MM.1S (cell line): ENCODE measurements at regions not wholly inside any gene's neighbourhood (a gene's known extent, or its start where the extent isn't known, plus 50 kb on each side); places are given as distances from the start of the nearest gene placed in this dataset.

Experiments
- CTCF ChIP-seq: fragments of 300-600 bp; sonication (generic); IDR thresholded peaks from 2 replicates; pipeline ENCODE4 v1.5.1; 2016; ENCODE audit warnings: antibody characterized with exemption, low read length, mixed read lengths
- EZH2 ChIP-seq: fragments of 300-600 bp; sonication (generic); optimal IDR thresholded peaks from 2 replicates; pipeline ENCODE3; 2017; ENCODE audit warnings: low read depth, mild to moderate bottlenecking, antibody characterized with exemption, low read length, mixed read lengths

GRCh38 chr5:125100951-125101350 is 354.5 kb upstream of the ZNF608 start:
- TF ChIP-seq CTCF = no peak
- TF ChIP-seq EZH2 = no peak
